HG03159 (cell line): ENCODE measurements at regions not wholly inside any gene's neighbourhood (a gene's known extent, or its start where the extent isn't known, plus 50 kb on each side); places are given as distances from the start of the nearest gene placed in this dataset.

Experiments used
- ATAC-seq: cut with Tn5 transposase; IDR thresholded peaks from one replicate; pipeline ENCODE4 v1.9.1; 2021; ENCODE audit warnings: mild to moderate bottlenecking, moderate library complexity; ENCODE audit not compliant: unreplicated experiment

DNA sequence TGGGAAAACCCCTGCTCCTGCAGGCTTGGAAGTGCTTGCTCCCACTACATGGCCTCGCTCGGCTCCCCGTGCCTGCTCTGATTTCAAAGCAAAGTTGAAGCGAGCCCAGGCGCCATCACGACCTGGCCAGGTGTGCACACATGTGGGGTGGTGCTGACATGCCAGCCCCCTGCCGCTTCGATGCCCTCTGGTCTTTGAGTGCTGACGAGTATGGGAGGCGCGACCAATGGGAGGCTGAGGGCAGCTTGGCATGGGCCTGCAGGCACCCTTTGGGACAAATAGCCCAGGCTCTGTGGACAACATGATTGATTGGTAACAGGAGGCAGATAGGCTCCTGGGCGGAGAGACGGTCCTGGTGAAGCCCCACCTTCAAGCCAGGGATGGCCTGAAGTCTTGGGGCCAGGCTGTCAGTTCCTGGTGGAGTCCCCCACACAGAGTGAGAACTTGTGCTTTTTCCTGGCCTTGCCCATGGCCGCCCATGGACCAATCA is 252.4 kb upstream of the SEMA3A start:
- no peak for ATAC-seq

- no peak for ATAC-seq
Observed at GRCh38 chr7:84425702-84426259, 231.2 kb upstream of the SEMA3A start.

GRCh38 chr7:84422790-84423189 is 228.2 kb upstream of the SEMA3A start:
- no peak for ATAC-seq

DNA sequence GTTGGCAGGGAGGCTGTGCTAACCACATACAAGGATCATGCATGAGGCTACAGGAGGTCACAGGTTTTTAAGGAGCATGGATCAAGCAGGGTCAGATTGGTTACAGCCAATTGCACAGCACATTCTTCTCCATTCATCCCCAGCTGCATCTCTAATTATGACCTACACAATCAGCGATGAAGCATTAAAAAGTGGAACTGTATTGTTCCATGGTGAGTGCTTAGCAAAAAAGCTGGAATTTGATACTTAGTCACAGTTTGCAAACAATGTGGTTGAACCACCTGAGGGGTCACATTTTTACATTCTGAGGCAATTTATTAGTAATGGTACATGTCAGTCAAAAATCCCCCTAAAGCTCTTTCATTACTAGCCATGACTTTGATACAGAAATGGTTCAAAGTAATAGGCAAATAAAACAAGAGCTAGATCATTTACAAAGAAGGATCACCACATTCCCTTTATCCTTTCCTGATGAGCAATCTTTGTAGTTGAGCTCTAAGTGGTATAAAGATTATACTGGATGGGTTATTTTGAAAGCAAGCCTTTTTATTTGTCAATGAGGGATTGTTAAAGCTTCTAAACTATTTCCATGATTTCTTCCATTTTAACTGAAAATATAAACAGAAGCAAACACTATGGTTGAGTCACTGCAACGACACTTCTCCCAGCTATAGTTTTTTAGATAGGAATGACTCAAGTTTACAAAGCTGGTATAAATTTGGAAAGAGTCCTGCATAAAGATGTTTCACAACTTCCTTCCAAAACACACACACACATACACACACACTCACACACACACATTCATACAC is 217.8 kb upstream of the SEMA3A start:
- ATAC-seq: no peak

DNA sequence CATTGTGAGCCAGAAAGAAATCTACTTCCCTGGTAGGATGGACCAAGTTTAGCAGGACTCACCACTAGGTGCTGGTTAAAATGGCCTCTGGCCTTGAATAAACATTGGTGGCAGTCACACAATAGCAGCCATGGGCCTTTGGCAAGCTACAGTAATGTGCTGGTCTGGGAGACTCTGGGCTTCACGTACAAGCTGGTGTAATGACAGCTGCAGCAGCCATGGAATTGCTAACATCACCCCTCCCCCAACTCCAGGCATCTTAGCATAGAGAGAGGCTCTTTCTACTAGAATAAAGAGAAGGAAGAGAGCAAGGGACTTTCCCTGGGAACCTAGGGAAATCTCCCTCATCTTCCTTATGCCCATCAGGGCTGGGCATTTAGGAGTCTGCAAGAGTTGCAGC is 205.1 kb upstream of the SEMA3A start:
- no peak for ATAC-seq

DNA sequence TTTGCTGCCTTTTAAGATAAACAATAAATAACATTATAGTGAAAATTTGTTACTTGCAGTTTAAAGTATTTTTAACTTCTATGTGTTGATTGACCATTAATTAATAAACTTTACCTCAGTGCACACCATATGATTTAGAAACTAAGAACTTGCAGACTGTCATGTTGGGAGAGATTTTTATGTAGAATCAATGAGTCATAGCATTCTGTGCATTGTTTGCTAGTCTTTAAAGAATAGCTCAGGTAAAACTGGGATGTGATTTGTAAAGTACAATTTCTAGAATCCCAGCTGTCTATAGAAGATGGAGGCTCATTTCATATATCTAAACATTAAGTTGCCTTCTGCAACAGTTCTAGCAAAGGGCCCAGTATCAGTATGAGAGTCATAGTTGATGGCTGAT is 199.6 kb upstream of the SEMA3A start:
- ATAC-seq: no peak

DNA sequence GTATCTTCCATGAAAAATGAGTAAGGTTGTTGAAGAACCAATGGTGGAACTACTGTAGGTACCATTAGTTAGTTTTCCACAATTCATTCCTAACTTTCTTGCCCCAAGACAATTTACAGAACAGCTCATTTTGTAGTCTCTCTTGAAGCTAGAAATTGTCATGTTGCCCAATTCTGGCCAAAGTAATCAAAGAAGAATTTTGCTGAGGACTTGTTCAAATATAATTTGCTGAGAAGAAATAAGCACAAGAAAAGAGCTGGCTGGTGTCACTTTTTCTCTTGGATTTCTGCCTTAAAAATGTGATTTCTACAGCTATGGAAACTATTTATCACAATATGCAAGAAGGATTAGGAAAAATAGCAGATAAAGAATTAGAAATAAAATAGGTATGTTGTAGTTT is 199.2 kb upstream of the SEMA3A start:
- no peak for ATAC-seq

DNA sequence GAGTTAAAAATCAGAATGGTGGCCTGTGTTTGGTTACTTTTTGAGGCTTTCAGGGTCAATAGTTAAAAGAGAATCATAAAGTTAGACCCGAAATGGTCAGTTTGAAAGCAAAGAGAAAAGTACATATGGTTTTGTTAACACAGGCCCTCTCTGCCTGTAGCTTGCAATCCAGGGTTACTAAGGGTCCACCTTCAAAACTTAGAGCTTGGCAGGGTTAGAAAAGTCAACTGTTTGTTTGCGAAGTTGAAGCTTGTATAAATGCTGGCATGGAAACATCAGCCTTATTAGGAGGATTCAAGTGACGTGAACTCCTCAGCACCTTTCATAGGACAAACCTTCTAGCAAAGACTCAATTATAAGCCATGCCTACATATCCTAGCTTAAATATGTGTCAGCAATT is 196.3 kb upstream of the SEMA3A start:
- no peak for ATAC-seq

DNA sequence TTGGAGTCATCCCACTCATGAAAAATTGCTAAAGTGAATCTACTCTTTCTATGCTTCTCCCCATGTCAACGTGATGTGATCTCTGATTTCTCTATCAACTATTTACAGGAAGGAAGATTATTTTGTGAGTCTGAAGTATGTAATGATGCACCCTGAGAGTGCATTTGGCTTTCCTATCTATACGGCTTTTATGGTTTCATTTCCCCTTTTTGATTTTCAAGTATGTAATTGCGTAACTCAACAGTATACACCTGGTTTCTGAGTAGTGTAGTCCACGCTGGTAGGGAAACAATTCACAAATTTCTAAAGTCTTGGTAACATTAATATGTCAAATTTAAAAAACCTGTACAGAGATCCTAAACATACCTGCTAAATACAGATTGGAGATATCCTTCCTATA is 194.7 kb upstream of the SEMA3A start:
- peak; percentile 100 for ATAC-seq

- no peak for ATAC-seq
Observed at GRCh38 chr7:84387595-84387994, 193.0 kb upstream of the SEMA3A start.

DNA sequence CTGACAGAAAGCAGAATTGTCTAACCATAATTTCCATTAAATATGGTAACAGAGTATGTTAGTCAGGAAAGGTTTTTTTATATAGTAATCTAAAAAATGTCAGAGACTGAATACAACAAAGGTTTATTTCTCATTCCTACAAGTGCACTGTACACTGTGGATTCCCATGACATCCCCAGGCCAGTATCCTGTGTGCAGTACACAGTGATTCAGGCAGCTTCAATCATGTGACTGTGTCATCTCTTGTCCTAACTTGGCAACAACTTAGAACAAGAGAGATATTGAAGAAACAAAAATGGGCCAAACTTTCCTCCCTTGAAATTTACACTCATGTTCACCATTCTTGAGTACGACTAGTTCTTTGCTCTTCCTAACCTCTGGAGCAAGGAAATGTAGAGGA is 189.8 kb upstream of the SEMA3A start:
- no peak for ATAC-seq

DNA sequence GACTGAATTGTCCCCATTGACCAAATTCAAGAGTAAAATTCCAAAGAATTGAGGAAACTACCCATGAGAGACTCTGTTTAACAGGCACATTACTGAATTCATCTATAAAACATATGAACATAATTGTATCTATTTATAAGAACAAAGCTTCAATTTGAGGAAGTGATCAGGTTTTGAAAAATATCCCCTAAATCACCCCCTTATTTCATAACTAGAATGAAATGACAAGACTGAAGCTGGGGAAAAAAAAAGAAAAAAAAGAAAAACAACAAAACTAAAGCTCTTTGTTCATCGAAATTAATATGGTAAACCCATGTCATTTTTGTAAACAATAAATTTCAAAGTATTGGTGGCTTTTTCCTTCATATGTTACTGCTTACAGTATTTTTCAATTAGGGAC is 184.9 kb upstream of the SEMA3A start:
- ATAC-seq: no peak

GRCh38 chr7:84372712-84373111 is 178.1 kb upstream of the SEMA3A start:
- ATAC-seq: no peak

DNA sequence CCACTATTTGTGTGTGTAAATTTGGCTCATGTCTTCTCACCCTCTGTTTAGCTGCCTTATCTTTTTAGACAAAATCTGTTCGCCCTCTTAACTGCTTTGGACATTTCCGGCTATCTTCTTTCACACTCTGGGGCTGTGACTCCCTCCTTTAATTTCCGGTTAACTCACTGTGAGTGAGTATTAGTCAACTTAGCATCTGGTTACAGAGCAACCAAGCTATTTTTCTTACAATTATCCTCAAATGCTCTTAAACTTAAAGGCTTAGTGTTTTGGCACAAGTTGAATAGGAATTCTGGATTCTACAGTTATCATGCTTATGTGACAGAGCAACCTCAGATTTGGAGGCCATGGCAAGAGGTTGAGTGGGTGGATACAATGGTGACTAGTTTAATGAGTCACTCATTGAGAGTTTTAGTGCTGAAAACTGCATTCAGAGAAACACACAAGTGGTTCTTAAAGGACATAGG is 177.6 kb upstream of the SEMA3A start:
- ATAC-seq: no peak

DNA sequence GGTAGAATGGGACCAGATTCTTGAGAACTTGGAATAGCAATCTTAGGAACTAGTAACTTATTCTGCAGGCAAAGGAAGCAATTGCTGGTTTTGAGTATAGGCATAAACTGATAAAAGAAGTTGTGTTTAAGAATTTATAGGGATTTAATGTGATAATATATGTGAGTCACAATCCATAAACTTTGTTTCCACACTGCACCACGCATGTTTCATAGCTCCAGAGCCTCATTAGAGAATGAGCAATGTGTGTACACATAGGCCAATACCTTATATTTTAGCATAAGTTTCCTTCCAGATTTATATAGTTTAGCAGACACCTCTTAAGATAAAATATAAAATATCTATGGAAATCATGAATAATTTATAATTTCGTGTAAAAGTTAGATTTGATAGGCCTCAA is 175.5 kb upstream of the SEMA3A start:
- ATAC-seq: no peak

DNA sequence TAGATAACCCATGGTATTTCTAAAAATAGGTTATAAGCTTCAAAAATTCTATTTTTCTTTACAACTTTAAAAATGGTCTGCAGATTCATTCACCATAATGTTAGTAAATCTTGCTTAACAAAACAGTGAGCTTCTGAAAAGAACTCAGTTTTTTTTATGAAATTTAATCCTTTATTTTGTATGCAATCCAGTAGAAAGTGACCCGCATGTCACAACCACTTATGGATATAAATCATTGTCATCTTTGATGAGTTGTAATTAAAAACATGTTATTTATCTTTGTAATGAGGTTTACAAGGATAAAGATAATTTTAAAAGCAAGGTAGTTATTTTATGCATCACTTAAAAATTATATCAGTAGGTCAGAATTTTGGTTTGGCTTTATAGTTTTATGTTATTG is 173.5 kb upstream of the SEMA3A start:
- no peak for ATAC-seq

DNA sequence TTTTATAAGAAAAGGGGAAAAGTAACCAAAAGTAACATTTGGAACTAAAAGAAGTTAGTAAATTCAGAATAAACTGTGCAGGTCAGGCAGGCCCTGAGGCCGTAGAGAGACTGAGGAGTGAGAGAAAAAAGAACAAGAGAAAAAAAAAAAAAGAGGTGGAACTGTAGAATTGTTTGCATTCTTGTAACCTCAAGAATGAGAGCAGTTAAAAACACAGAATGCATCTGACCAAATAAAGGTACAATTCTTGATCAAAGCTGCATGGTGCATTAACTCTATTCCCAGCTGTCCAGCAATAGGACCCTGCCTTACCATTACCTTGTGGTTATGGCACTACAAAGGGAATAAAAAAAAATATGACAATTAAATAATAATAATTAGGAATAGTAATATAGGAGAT is 170.1 kb upstream of the SEMA3A start:
- ATAC-seq: no peak

DNA sequence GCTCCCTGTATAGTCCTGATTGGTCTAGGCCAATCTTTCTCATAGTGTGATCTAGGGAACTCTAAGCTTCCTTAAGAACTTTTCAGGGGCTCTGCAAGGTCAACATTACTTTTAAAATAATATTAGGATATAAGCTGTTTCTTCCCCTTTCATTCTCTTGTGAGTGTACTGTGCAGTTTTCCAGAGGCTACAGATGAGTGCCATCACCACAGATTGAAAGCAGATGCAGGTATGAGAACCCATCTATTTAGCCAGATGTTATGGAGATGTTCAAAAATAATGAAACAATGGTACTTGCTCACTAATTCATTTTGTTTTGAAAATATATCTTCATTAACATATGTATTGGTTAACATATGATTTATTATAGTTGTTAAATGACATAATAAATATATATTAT is 169.2 kb upstream of the SEMA3A start:
- ATAC-seq: no peak

DNA sequence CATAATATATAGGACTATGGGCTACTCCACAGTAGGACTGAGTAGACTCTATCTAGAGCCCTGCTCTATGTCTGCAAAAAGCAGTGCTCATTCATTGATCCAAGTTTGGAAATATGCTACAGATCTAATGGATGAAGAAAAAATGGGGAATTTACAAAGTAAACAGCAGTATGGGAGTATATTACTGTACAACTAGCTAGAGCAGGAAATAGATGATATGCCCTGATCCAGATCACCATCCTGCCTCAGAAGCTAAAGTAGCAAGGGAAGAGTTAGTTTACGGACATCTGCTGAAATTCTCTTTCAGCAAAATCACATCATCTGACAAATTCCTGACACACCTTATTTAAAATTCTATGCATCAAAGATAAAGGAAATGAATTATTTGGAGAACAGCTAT is 168.2 kb upstream of the SEMA3A start:
- ATAC-seq: no peak

DNA sequence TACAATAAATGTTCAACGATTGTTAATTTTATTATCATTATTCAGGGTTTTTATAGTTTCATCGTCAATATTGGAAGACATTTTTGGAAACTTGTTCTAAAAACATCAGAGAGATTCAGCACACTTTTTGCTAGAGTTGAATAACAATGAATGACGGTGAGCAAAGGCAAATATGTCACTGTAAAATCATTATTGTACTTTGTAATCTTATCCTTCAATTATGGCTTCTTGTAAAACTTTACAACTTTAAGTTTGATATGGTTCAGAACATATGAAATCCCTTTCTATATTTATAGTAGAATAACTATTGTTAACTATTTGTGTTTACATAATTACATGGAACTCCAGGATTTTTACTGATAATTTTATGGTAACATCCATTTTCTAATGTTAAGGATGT is 167.8 kb upstream of the SEMA3A start:
- ATAC-seq: no peak

GRCh38 chr7:84354866-84355265 is 160.3 kb upstream of the SEMA3A start:
- no peak for ATAC-seq

- ATAC-seq: no peak
Observed at GRCh38 chr7:84354030-84354429, 159.4 kb upstream of the SEMA3A start.

GRCh38 chr7:84339306-84339705 is 144.7 kb upstream of the SEMA3A start:
- no peak for ATAC-seq
